Spleen (tissue), 11 donors: ENCODE measurements at regions not wholly inside any gene's neighbourhood (a gene's known extent, or its start where the extent isn't known, plus 50 kb on each side); places are given as distances from the start of the nearest gene placed in this dataset.
"Not testable (repeated sequence)": the region's sequence is repeated elsewhere in the genome, so short reads cannot be mapped to it uniquely, and the experiment has no call there.

Experiments used
- DNase-seq: peaks from one replicate; pipeline ENCODE4 v3.0.0-alpha.2; 2020
- H3K27ac ChIP-seq, 8 donors: fragments of 200-600 bp; sonication (generic) in 7 of 8; 1 replicate in 4 of 8; 2 replicates in 4 of 8; pipeline versions ENCODE4 v1.5.0 to v1.8.0; 2016 to 2021; ENCODE audit warnings: inconsistent platforms in 4 of 8, mild to moderate bottlenecking in 4 of 8, moderate library complexity in 1 of 8
- H3K27me3 ChIP-seq, 7 donors: fragments of 200-600 bp; sonication (generic) in 6 of 7; replicated peaks in 1 of 7; 1 replicate in 4 of 7; 2 replicates in 3 of 7; pipeline versions ENCODE4 v1.5.0 to v1.8.0; 2016 to 2021; ENCODE audit warnings: inconsistent platforms in 3 of 7, mild to moderate bottlenecking in 1 of 7
- H3K36me3 ChIP-seq, 6 donors: fragments of 200-600 bp; sonication (generic) in 5 of 6; 1 replicate in 4 of 6; 2 replicates in 2 of 6; pipeline versions ENCODE4 v1.5.0 to v1.8.0; 2016 to 2021; ENCODE audit warnings: inconsistent platforms in 2 of 6
- H3K4me1 ChIP-seq, 6 donors: fragments of 200-600 bp; sonication (generic) in 5 of 6; 1 replicate in 3 of 6; 2 replicates in 3 of 6; pipeline versions ENCODE4 v1.5.0 to v1.8.0; 2016 to 2021; ENCODE audit warnings: inconsistent platforms in 3 of 6
- H3K4me3 ChIP-seq, 8 donors: fragments of 200-600 bp; sonication (generic) in 7 of 8; 1 replicate in 4 of 8; 2 replicates in 4 of 8; pipeline versions ENCODE4 v1.5.0 to v1.8.0; 2016 to 2021; ENCODE audit warnings: inconsistent platforms in 4 of 8, mild to moderate bottlenecking in 4 of 8, moderate library complexity in 2 of 8
- H3K9me3 ChIP-seq, 8 donors: fragments of 200-600 bp; sonication (generic) in 7 of 8; 1 replicate in 4 of 8; 2 replicates in 4 of 8; pipeline versions ENCODE4 v1.5.0 to v1.8.0; 2016 to 2021; ENCODE audit warnings: inconsistent platforms in 4 of 8
- CTCF ChIP-seq, 11 experiments: fragments of 200-600 bp in 7 of 11; fragments of 450-650 bp in 4 of 11; sonication (generic) in 4 of 11; IDR thresholded peaks in 8 of 11; conservative IDR thresholded peaks in 3 of 11; 1 replicate in 7 of 11; 2 replicates in 4 of 11; pipeline versions ENCODE4 v1.4.0 to v1.8.0; 2016 to 2021; ENCODE audit warnings: antibody characterized with exemption in 11 of 11, inconsistent platforms in 4 of 11, mild to moderate bottlenecking in 1 of 11
- POLR2A ChIP-seq, 3 donors: fragments of 450-650 bp; IDR thresholded peaks; one replicate each; pipeline ENCODE4 v1.5.1; 2017; ENCODE audit warnings: antibody characterized with exemption in 3 of 3, mild to moderate bottlenecking in 1 of 3
- POLR2AphosphoS5 ChIP-seq, 3 donors: sonication (generic); formaldehyde crosslinking; IDR thresholded peaks; one replicate each; pipeline ENCODE4 v1.5.1; 2017; ENCODE audit warnings: antibody characterized with exemption in 3 of 3
- WGBS, 5 donors: extraction: QIAGEN DNeasy Blood & Tissue Kit in 3 of 5; methylation state at CpG; one replicate each; pipeline versions ENCODE4 v1.1.5 to v1.1.7; 2013 to 2018; 5-methylcytosine and 5-hydroxymethylcytosine counted together
- intact Hi-C: fragments of 100-400 bp; cut with DNase I; formaldehyde crosslinking; loops from one replicate; pipeline ENCODE4 v1.15.0; 2023; ENCODE audit warnings: low total_unique reads
- donor health status: healthy with polysubstance abuse.
- donor health status: DM: no; HTN: no; CAD: no; lungs with moderate emphysema.
- donor health status: DM: no; HTN: no; CAD: no.
- donor health status: Bipolar disorder and iron deficiency.
- donor health status: healthy.
- donor health status: DM: no; HTN: no; CAD: no.
- donor health status: DM: yes; HTN: yes; CAD: no.

- Histone ChIP-seq H3K36me3 (no peaks in the 10 kb centered on the region), H3K9me3 (peaks cover 0 to 29% (median 22%) of the 10 kb centered on the region in 8 donors), H3K27ac (no peak overlapping the region), H3K4me3 (no peak overlapping the region), H3K4me1 (no peaks in the 10 kb centered on the region), H3K27me3 (no peaks in the 10 kb centered on the region)
- WGBS, 5 donors, result 71 to 85% (median 83%) methylated on average over 9 of the region's 9 CpGs
- no peak for TF ChIP-seq CTCF (IDR thresholded peaks at IDR 0.05 in 8 of 11, conservative IDR thresholded peaks at IDR 0.05 in 3 of 11)
- no peak for TF ChIP-seq POLR2AphosphoS5 (IDR thresholded peaks at IDR 0.05)
- no peak for TF ChIP-seq POLR2A (IDR thresholded peaks at IDR 0.05)
- DNase-seq, result no peak
- intact Hi-C loops, result no loop called here
These were observed 155.3 kb downstream of the ISOC1 start for GRCh38 chr5:129249886-129250285.

- intact Hi-C loops, result no loop called here
- no peak for DNase-seq
- no peak for TF ChIP-seq POLR2A (IDR thresholded peaks at IDR 0.05)
- TF ChIP-seq POLR2AphosphoS5 (IDR thresholded peaks at IDR 0.05), result no peak
- no peak for TF ChIP-seq CTCF (IDR thresholded peaks at IDR 0.05 in 8 of 11, conservative IDR thresholded peaks at IDR 0.05 in 3 of 11)
- 35 to 46% (median 41%) methylated on average over 2 of the region's 2 CpGs for WGBS, 5 donors
- Histone ChIP-seq H3K36me3 (no peaks in the 10 kb centered on the region), H3K27me3 (no peaks in the 10 kb centered on the region), H3K9me3 (no peaks in the 10 kb centered on the region), H3K27ac (no peak overlapping the region), H3K4me1 (no peaks in the 10 kb centered on the region), H3K4me3 (no peak overlapping the region)
These were observed 176.8 kb downstream of the ISOC1 start for GRCh38 chr5:129271308-129271707.

DNA sequence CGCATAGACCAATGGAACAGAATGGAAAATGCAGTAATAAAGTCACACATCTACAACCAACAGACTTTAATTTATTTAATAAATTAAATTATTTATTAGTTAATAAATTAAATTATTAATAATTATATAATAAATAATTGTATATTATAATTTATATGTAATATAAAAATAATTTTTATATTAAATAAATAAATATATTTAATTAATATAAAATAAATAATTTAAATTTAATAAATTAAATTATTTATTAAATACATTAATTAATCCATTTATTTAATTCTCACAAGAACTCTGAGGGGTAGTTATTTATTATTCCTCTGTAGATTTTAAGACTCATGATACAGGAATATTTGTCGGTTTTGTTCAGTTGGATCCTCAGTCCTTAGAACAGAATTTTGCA, 176.1 kb upstream of the ADAMTS19 start:
- intact Hi-C loops, result no loop called here
- H3K4me3 ChIP-seq, result no peak overlapping the region
- no peak for DNase-seq
- 95 to 97% (median 96%) methylated on average over 2 of the region's 2 CpGs for WGBS, 5 donors
- H3K27ac ChIP-seq, result no peak overlapping the region
- H3K36me3 ChIP-seq, result no peaks in the 10 kb centered on the region
- H3K27me3 ChIP-seq, result no peaks in the 10 kb centered on the region
- TF ChIP-seq POLR2AphosphoS5 (IDR thresholded peaks at IDR 0.05) (no peak), CTCF (IDR thresholded peaks at IDR 0.05 in 8 of 11, conservative IDR thresholded peaks at IDR 0.05 in 3 of 11) (no peak), POLR2A (IDR thresholded peaks at IDR 0.05) (no peak)
- no peaks in the 10 kb centered on the region for H3K4me1 ChIP-seq
- H3K9me3 ChIP-seq, result peaks cover 0 to 24% (median 11%) of the 10 kb centered on the region in 8 donors

GRCh38 chr5:129294216-129294615, 165.9 kb upstream of the ADAMTS19 start:
- H3K36me3 ChIP-seq, H3K27ac ChIP-seq, H3K27me3 ChIP-seq, intact Hi-C loops, DNase-seq, H3K4me1 ChIP-seq, H3K4me3 ChIP-seq: not testable (repeated sequence)
- WGBS, 5 donors, result 69 to 82% (median 78%) methylated on average over 5 of the region's 5 CpGs
- peaks cover 0 to 37% (median 15%) of the 10 kb centered on the region in 8 donors for H3K9me3 ChIP-seq

DNA sequence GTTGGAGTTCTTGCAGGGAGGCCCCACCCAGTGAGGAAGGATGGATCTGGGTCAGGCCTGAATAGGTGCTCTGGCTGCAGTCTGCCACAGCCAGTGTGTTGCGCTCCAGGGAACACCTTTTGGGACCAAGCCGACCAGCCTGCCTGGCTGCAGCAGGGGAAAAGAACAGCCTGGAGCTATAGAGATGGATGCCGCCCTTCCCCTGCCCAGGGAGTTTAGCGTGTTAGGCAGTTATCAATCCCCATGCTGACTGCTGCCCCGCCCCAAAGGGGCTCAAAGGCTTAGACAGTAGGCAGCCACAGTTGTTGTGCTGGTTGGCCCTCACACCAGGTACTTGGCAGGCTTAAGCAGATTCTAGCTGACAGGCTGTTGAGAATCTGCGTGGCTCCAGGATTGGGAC, 153.4 kb upstream of the ADAMTS19 start:
- Histone ChIP-seq H3K36me3 (no peaks in the 10 kb centered on the region), H3K4me3 (no peak overlapping the region), H3K9me3 (peaks cover 0 to 96% (median 92%) of the 10 kb centered on the region in 8 donors), H3K27ac (no peak overlapping the region), H3K4me1 (no peaks in the 10 kb centered on the region), H3K27me3 (no peaks in the 10 kb centered on the region)
- 80 to 96% (median 91%) methylated on average over 2 to 6 of the region's 6 CpGs for WGBS, 5 donors
- intact Hi-C loops, result no loop called here
- DNase-seq, result no peak
- no peak for TF ChIP-seq CTCF (IDR thresholded peaks at IDR 0.05 in 8 of 11, conservative IDR thresholded peaks at IDR 0.05 in 3 of 11)
- TF ChIP-seq POLR2AphosphoS5 (IDR thresholded peaks at IDR 0.05), result no peak
- no peak for TF ChIP-seq POLR2A (IDR thresholded peaks at IDR 0.05)
